ENCODE measurements at regions not wholly inside any gene's neighbourhood (a gene's known extent, or its start where the extent isn't known, plus 50 kb on each side); places are given as distances from the start of the nearest gene placed in this dataset.

DNA sequence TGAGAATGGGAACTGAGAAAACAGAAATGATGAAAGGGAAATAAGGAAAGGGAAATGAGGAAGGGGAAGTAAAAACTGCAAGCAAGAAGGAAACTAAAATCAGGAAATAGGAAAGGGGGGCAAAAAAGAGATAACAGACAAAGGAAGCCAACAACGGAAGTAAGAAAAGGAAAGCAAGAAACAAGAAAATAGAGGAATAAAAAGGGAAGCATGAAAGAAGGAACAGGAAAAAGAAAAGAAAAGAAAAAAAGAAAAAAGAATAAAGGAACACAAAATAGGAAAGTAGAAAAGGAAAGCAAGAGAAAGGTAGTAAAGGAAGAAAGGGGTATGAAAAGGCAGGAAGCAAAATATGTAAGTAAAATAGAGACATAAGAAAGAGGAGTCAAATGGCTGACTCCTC, 241.2 kb upstream of the NCKAP5 start:
- H3K36me3 ChIP-seq (ENCODE audit: low read depth, missing control alignments) = no peaks in the 10 kb centered on the region
- no peaks in the 10 kb centered on the region for H3K9me3 ChIP-seq
- 78 to 88% methylated on average over 1 of the region's 1 CpG for WGBS, 2 donors
- TF ChIP-seq, protein P1, sequence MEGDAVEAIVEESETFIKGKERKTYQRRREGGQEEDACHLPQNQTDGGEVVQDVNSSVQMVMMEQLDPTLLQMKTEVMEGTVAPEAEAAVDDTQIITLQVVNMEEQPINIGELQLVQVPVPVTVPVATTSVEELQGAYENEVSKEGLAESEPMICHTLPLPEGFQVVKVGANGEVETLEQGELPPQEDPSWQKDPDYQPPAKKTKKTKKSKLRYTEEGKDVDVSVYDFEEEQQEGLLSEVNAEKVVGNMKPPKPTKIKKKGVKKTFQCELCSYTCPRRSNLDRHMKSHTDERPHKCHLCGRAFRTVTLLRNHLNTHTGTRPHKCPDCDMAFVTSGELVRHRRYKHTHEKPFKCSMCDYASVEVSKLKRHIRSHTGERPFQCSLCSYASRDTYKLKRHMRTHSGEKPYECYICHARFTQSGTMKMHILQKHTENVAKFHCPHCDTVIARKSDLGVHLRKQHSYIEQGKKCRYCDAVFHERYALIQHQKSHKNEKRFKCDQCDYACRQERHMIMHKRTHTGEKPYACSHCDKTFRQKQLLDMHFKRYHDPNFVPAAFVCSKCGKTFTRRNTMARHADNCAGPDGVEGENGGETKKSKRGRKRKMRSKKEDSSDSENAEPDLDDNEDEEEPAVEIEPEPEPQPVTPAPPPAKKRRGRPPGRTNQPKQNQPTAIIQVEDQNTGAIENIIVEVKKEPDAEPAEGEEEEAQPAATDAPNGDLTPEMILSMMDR (IDR thresholded peaks at IDR 0.05) = no peak
- no peak for TF ChIP-seq POLR2A (IDR thresholded peaks at IDR 0.05)
- no peak for DNase-seq
- H3K4me1 ChIP-seq = no peaks in the 10 kb centered on the region
- H3K27ac ChIP-seq = no peak overlapping the region
- no peak overlapping the region for H3K4me3 ChIP-seq
- no peaks in the 10 kb centered on the region for H3K27me3 ChIP-seq
- intact Hi-C loops (cut with DNase I; ENCODE audit: low total_unique reads) = no loop called here

DNA sequence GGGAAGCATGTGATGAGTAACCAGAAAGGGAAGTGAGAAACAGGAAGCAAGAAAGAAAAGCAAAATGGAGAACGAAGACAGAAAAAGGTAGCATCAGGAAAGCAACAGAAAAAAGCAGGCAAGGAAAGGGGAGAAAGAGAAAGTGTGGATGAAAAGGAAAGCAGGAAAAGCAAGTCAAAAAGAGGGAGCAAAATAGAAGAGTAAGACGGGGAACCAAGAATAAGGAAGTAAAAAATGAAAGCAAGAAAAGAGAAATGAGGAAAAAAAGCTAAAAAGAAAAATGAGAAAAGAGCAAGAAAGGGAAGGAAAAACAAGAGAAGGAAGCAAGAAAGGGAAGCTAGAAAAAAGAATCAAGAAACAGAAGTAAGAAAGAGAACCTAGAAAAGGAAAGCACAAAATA, 242.3 kb upstream of the NCKAP5 start:
- Histone ChIP-seq H3K27me3 (no peaks in the 10 kb centered on the region), H3K4me1 (no peaks in the 10 kb centered on the region), H3K4me3 (no peak overlapping the region), H3K36me3 (ENCODE audit: low read depth, missing control alignments) (no peaks in the 10 kb centered on the region), H3K9me3 (no peaks in the 10 kb centered on the region), H3K27ac (no peak overlapping the region)
- intact Hi-C loops (cut with DNase I; ENCODE audit: low total_unique reads) = no loop called here
- 72 to 87% methylated on average over 2 of the region's 2 CpGs for WGBS, 2 donors
- TF ChIP-seq POLR2A (IDR thresholded peaks at IDR 0.05) = no peak
- TF ChIP-seq, protein P1 (IDR thresholded peaks at IDR 0.05) = no peak
- DNase-seq = no peak

DNA sequence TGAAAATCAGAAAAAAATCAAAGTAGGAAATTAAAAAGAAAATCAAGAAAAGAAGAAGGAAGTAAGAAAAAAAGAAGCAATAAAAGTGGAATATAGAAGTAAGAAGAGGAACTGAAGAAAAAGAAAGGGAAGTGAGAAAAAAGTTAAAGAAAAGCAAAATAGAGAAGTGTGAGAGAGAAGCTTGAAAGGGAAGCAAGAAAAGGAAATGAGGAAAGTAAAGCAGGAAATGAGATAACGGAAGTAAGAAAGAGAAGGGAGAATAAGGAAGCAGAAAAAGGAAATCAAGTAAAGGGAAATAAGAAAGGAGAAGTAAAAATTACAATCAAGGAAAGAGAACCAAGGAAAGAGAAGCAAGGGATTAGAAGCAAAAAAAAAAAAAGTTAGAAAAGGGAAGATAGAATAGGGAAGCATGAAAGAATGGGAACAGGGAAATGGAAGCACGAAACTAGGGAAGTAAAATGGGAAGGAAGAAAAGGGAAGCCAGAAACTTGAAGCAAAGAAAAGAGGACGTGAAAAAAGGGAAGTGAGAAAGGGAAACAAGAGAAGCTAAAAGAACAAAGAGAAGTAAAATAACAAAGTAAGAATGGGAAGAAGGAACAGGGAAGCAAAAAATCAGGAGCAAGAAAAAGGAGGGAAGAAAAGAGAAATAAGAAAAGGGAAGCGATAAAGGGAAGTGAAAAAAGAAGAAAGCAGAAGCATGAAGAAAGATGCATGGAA, 243.3 kb upstream of the NCKAP5 start:
- no peaks in the 10 kb centered on the region for H3K4me1 ChIP-seq
- no peak overlapping the region for H3K4me3 ChIP-seq
- no peak overlapping the region for H3K27ac ChIP-seq
- no peaks in the 10 kb centered on the region for H3K36me3 ChIP-seq (ENCODE audit: low read depth, missing control alignments)
- no peaks in the 10 kb centered on the region for H3K27me3 ChIP-seq
- H3K9me3 ChIP-seq = no peaks in the 10 kb centered on the region
- TF ChIP-seq, protein P1 (IDR thresholded peaks at IDR 0.05) = no peak
- TF ChIP-seq POLR2A (IDR thresholded peaks at IDR 0.05) = no peak
- intact Hi-C loops (cut with DNase I; ENCODE audit: low total_unique reads) = no loop called here
- 85 to 86% methylated on average over 4 of the region's 4 CpGs for WGBS, 2 donors
- no peak for DNase-seq

DNA sequence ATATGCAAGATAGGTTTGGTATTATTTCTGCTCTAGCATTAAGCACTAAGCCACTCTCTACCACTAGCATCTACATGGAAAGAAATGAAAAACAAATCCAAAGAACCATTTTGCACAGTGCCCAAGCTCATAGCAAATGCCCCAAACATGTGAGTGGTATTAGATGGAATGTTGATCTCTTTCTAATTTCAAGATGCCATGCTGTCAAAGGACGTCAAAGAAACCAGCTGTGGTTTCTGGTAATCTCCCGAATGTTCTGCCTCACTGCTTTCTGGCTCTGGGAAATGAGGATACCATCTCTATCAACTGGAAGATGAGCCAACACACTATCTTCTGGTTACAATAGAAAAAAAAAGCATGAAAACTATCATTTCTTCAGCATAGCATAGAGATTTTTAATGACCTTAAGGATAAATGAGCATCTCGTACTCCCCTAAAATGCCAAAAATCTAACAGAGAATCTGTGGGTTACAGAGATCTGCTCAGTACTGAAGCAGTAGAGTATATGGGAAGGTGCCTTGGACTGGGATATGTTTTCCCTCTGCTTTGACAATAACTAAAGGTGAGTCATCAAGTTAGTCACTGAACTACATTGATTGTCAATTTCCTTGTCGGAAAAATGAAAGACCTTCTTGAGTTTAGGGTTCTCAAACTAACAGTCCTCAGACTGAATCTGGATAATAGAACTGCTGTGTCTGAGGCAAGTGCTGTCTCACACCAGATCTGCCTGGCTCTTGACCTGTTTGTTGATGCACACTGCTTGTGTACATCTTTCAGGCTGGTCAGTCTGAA, 244.8 kb upstream of the NCKAP5 start:
- 91 to 94% methylated on average over 4 of the region's 4 CpGs for WGBS, 2 donors
- Histone ChIP-seq H3K36me3 (ENCODE audit: low read depth, missing control alignments) (no peaks in the 10 kb centered on the region), H3K4me3 (no peak overlapping the region), H3K27me3 (no peaks in the 10 kb centered on the region), H3K27ac (no peak overlapping the region), H3K9me3 (no peaks in the 10 kb centered on the region), H3K4me1 (no peaks in the 10 kb centered on the region)
- DNase-seq = no peak
- intact Hi-C loops (cut with DNase I; ENCODE audit: low total_unique reads) = no loop called here
- TF ChIP-seq, protein P1 (IDR thresholded peaks at IDR 0.05) = no peak
- no peak for TF ChIP-seq POLR2A (IDR thresholded peaks at IDR 0.05)
